ENCODE measurements at regions not wholly inside any gene's neighbourhood (a gene's known extent, or its start where the extent isn't known, plus 50 kb on each side); places are given as distances from the start of the nearest gene placed in this dataset.

DNA sequence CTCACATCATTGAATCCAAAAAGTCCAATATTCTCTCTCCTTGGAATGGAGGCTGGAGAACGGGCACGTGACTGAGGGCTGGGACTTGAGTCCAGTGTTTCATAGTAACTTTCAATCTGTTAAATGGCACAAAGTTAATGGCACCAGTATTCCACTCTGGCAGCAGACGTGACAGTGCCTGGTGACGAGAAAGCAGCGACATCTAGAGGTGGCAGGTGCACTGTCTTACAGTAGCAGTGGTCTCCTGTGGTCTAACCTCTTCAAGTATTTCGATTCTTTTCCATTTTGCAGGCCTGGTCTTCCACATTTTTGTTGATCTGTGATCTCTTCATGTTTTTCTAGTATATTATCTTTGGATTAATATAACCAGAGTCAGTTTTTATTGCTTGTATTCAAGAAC, 107.1 kb downstream of the OXSM start:
- TF ChIP-seq, protein P1, sequence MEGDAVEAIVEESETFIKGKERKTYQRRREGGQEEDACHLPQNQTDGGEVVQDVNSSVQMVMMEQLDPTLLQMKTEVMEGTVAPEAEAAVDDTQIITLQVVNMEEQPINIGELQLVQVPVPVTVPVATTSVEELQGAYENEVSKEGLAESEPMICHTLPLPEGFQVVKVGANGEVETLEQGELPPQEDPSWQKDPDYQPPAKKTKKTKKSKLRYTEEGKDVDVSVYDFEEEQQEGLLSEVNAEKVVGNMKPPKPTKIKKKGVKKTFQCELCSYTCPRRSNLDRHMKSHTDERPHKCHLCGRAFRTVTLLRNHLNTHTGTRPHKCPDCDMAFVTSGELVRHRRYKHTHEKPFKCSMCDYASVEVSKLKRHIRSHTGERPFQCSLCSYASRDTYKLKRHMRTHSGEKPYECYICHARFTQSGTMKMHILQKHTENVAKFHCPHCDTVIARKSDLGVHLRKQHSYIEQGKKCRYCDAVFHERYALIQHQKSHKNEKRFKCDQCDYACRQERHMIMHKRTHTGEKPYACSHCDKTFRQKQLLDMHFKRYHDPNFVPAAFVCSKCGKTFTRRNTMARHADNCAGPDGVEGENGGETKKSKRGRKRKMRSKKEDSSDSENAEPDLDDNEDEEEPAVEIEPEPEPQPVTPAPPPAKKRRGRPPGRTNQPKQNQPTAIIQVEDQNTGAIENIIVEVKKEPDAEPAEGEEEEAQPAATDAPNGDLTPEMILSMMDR (IDR thresholded peaks at IDR 0.05; ENCODE audit: low read depth, low read length) = peak; percentile 43
- TF ChIP-seq, protein P2, sequence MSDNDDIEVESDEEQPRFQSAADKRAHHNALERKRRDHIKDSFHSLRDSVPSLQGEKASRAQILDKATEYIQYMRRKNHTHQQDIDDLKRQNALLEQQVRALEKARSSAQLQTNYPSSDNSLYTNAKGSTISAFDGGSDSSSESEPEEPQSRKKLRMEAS (IDR thresholded peaks at IDR 0.05; ENCODE audit: low read depth, low read length) = no peak

DNA sequence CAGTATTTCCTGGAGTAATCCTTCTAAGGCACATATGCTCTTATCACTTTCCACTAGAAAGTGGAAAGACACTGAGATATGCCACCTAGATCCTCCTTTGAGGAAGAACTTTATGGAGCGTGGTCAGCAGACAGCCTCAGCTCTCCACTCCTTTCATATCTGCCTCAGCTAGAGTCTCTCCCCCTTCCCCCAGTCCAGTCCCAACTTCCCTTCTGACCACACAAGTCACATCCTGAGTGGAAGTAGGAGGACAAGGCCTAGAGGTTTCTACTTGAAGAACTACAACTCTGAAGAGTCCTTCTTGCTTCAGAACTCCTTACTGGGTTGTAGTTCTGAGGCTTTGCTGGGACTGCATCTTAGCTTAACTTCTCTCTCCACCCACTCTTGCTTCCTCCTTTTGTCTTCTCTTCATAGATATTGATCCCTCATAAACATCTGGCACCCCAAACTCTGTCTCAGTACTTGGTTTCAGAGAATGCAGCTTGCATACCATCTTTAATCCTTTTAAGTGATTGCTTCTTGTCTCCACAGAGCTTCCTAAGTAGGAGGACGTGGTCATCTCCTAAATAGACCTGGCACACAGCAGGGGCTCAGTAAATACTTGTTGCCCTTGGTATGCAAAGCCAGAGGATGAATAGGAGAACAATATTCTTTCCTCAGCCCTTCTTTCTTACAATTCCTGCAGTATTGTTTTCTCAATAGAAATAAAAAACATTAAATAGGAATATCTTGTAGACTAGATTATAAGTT, 109.6 kb downstream of the OXSM start:
- TF ChIP-seq POLR2A (IDR thresholded peaks at IDR 0.05; ENCODE audit: extremely low read depth, insufficient read length) = no peak
- TF ChIP-seq, protein P1 (IDR thresholded peaks at IDR 0.05; ENCODE audit: low read depth, low read length) = no peak
- no peak for TF ChIP-seq MYC (IDR thresholded peaks at IDR 0.05; ENCODE audit: low read depth, low read length)
- TF ChIP-seq, protein P2 (IDR thresholded peaks at IDR 0.05; ENCODE audit: low read depth, low read length) = no peak
- DNase-seq (ENCODE audit: low read depth) = no peak
- H3K4me3 ChIP-seq (ENCODE audit: low read depth, low read length) = no peak overlapping the region

More for the DNA sequence above, 107.1 kb downstream of the OXSM start:
- peak; percentile 48 for DNase-seq (ENCODE audit: low read depth)
- H3K4me3 ChIP-seq (ENCODE audit: low read depth, low read length) = no peak overlapping the region

DNA sequence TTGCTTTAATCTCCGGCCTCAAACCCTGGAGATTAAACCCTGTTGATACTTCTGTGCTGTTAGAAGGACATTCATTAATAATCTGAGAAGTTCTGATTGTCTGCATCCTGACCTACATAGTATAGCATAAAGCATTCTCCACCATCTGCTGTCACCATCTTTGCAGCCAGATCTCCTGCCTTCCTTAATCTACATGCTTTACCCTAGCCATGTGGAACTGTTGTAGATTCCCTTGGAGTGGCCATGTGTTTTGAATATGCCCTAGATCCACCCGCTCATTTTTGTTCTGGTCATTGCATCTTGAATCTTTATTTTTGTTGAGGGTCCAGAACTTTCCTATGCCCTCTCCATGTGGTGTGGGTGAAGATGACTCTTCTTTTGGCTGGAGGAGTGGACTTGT, 110.3 kb downstream of the OXSM start:
- DNase-seq (ENCODE audit: low read depth) = no peak

DNA sequence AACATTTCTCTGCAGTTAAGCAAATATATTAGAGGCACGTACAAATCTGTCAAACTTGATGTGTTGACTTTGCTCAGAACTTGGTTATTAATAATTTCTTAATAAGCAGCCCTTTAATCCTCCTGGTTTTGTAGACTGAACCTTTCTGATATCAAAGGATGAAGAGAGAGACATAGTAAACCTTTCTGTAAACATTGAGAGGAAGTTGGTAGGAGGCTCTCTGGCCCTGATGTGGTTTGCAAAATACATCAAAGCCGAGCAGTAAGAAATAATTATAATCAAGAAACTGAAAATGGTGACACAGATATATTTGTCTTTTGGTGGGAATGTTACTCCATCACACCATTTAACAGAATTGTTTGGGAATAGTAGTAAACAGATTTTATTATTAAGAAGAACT, 111.9 kb downstream of the OXSM start:
- no peak overlapping the region for H3K4me3 ChIP-seq (ENCODE audit: low read depth, low read length)
- DNase-seq (ENCODE audit: low read depth) = no peak
- TF ChIP-seq, protein P1 (IDR thresholded peaks at IDR 0.05; ENCODE audit: low read depth, low read length) = no peak
- TF ChIP-seq POLR2A (IDR thresholded peaks at IDR 0.05; ENCODE audit: extremely low read depth, insufficient read length) = no peak
- TF ChIP-seq, protein P2 (IDR thresholded peaks at IDR 0.05; ENCODE audit: low read depth, low read length) = no peak
- no peak for TF ChIP-seq MYC (IDR thresholded peaks at IDR 0.05; ENCODE audit: low read depth, low read length)

More for the DNA sequence above, 110.3 kb downstream of the OXSM start:
- no peak for TF ChIP-seq MYC (IDR thresholded peaks at IDR 0.05; ENCODE audit: low read depth, low read length)
- TF ChIP-seq, protein P2 (IDR thresholded peaks at IDR 0.05; ENCODE audit: low read depth, low read length) = no peak
- TF ChIP-seq, protein P1 (IDR thresholded peaks at IDR 0.05; ENCODE audit: low read depth, low read length) = no peak
- TF ChIP-seq POLR2A (IDR thresholded peaks at IDR 0.05; ENCODE audit: extremely low read depth, insufficient read length) = no peak
- no peak overlapping the region for H3K4me3 ChIP-seq (ENCODE audit: low read depth, low read length)

DNA sequence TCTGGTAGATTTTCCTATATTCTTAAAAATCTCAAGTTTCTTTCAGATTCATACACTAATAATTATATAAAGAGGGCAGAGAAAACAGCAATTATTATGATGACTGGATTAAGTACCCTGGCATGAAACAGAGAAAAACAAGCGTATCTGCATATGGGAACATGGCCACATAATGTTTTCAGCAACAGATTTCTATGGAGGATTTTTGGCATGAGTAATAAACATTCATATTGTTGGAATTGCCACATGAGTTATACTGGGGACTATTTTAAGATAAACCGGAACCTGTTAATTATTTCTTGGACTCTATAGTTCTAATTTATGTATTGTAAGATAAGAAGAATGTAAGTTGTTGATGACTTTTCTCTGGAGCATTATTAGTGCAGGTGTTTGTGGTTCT, 112.7 kb downstream of the OXSM start:
- DNase-seq (ENCODE audit: low read depth) = no peak
- no peak overlapping the region for H3K4me3 ChIP-seq (ENCODE audit: low read depth, low read length)
- TF ChIP-seq POLR2A (IDR thresholded peaks at IDR 0.05; ENCODE audit: extremely low read depth, insufficient read length) (no peak), MYC (IDR thresholded peaks at IDR 0.05; ENCODE audit: low read depth, low read length) (no peak)
- TF ChIP-seq, protein P2 (IDR thresholded peaks at IDR 0.05; ENCODE audit: low read depth, low read length) = no peak
- TF ChIP-seq, protein P1 (IDR thresholded peaks at IDR 0.05; ENCODE audit: low read depth, low read length) = no peak
